Panc1 (cell line): ENCODE measurements at regions not wholly inside any gene's neighbourhood (a gene's known extent, or its start where the extent isn't known, plus 50 kb on each side); places are given as distances from the start of the nearest gene placed in this dataset.

ENCODE experiments used
- ATAC-seq: fragments of 200-7000 bp; cut with Tn5 transposase; 2 replicates; pipeline ENCODE4 v1.9.1; 2020; ENCODE audit warnings: mild to moderate bottlenecking, moderate library complexity
- BruUV-seq: library from RNA; stranded (reverse); fragments of 400-500 nt; replicated peaks from 2 replicates; lab custom pipeline; 2021; lab: Mats Ljungman, UMichigan
- CTCF ChIA-PET: fragments of 300-600 bp; sonication (Branson Sonifier 250); formaldehyde crosslinking; loops from one replicate; lab custom pipeline; 2022; ENCODE audit warnings: antibody characterized with exemption; lab: Charles Lee
- POLR2A ChIA-PET: fragments of 300-600 bp; sonication (Branson Sonifier 250); formaldehyde crosslinking; loops from one replicate; lab custom pipeline; 2022; ENCODE audit warnings: antibody characterized with exemption; lab: Charles Lee
- DNase-seq: peaks from one replicate; pipeline ENCODE4 v3.0.0-alpha.2; 2010; ENCODE audit warnings: low read depth, low spot score
- H3K27ac ChIP-seq: 2 replicates; pipeline ENCODE4 v1.5.1; 2011; ENCODE audit warnings: mild to moderate bottlenecking, low read length, inconsistent platforms
- H3K27me3 ChIP-seq: fragments of 200-500 bp; sonication (Bioruptor generic); 2 replicates; pipeline ENCODE4 v1.6.0; 2014; ENCODE audit warnings: low read length, inconsistent platforms; ENCODE audit not compliant: control insufficient read depth, insufficient read depth
- H3K36me3 ChIP-seq: fragments of 200-500 bp; sonication (Bioruptor generic); 2 replicates; pipeline ENCODE4 v1.5.1; 2014; ENCODE audit warnings: inconsistent platforms, mild to moderate bottlenecking, low read length, moderate library complexity; ENCODE audit not compliant: control insufficient read depth, insufficient read depth
- H3K4me1 ChIP-seq: 2 replicates; pipeline ENCODE4 v1.5.1; 2011; ENCODE audit warnings: inconsistent platforms, mild to moderate bottlenecking, low read length, moderate library complexity; ENCODE audit not compliant: control insufficient read depth, insufficient read depth
- H3K4me3 ChIP-seq, 2 experiments: 2 replicates each; pipeline ENCODE4 v1.5.1; 2011 to 2012; ENCODE audit warnings: low read depth in 2 of 2, low read length in 2 of 2, mild to moderate bottlenecking in 2 of 2, inconsistent platforms in 1 of 2, moderate library complexity in 1 of 2
- H3K9me3 ChIP-seq: fragments of 200-500 bp; sonication (Bioruptor generic); 2 replicates; pipeline ENCODE4 v1.5.1; 2014; ENCODE audit warnings: low read depth, mild to moderate bottlenecking, inconsistent platforms, low read length, moderate library complexity; ENCODE audit not compliant: control insufficient read depth, insufficient read depth
- POLR2AphosphoS5 ChIP-seq: IDR thresholded peaks from 2 replicates; pipeline ENCODE4 v1.6.1; 2012; ENCODE audit warnings: mild to moderate bottlenecking, low read depth, low read length, moderate library complexity
- REST ChIP-seq, 2 experiments: IDR thresholded peaks; 2 replicates each; pipeline ENCODE4 v1.6.1; 2011 to 2012; ENCODE audit warnings: low read depth in 2 of 2, control low read depth in 1 of 2, low read length in 1 of 2, mild to moderate bottlenecking in 1 of 2, moderate library complexity in 1 of 2; ENCODE audit not compliant: insufficient read depth in 1 of 2
- SIN3A ChIP-seq: IDR thresholded peaks from 2 replicates; pipeline ENCODE4 v1.6.1; 2012; ENCODE audit warnings: low read depth, mild to moderate bottlenecking, low read length, moderate library complexity, borderline replicate concordance; ENCODE audit not compliant: insufficient read depth
- TCF7L2 ChIP-seq: IDR thresholded peaks from 2 replicates; pipeline ENCODE4 v1.6.1; 2011; ENCODE audit warnings: mild to moderate bottlenecking, low read depth, low read length, inconsistent platforms
- in situ Hi-C: cut with HindIII; loops from 2 replicates; pipeline ENCODE4 v1.10.0; 2016; ENCODE audit warnings: low sequenced_read_pairs, low pct_unique_long_range_greater_than_20kb
- intact Hi-C: fragments of 100-400 bp; cut with micrococcal nuclease; formaldehyde crosslinking; loops from one replicate; pipeline ENCODE4 v1.10.0; 2022; ENCODE audit not compliant: unreplicated experiment
- TF ChIP-seq, protein P1 (sequence below): fragments of 450-650 bp; IDR thresholded peaks from 2 replicates; pipeline ENCODE4 v1.5.1; 2017; ENCODE audit warnings: mild to moderate bottlenecking

DNA sequence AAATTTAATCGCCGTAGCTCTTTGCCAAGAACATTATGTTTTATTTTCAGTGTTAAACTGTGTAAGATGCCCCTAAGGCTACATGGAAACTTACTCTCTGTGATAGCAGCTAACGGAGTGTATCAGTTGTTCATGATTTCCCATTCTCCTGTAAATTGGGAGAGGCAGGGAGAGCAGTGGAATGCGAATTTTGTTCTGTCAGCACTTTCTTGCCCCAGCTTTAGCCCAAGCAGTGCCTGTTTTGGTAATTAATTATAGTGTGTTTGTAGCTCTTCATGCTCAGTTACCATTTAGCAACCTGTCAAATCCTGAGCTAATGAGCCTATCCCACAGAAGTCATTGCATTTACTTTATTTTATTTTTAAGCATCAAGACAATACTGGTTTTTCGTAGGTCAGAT, 475.1 kb upstream of the RBFOX1 start:
- ATAC-seq (no peak), DNase-seq (no peak)
- intact Hi-C loops: no loop called here
- CTCF ChIA-PET: no interaction called here
- H3K4me1 ChIP-seq: no peaks in the 10 kb centered on the region
- POLR2A ChIA-PET: no interaction called here
- no TSS peak for BruUV-seq
- H3K27me3 ChIP-seq: no peaks in the 10 kb centered on the region
- H3K27ac ChIP-seq: no peak overlapping the region
- H3K36me3 ChIP-seq: no peaks in the 10 kb centered on the region
- no peaks in the 10 kb centered on the region for H3K9me3 ChIP-seq
- H3K4me3 ChIP-seq: no peak overlapping the region
- in situ Hi-C loops: no loop called here
- TF ChIP-seq POLR2AphosphoS5 (no peak), TCF7L2 (no peak), SIN3A (no peak), REST (IDR thresholded peaks at IDR 0.05; ENCODE audit: insufficient read depth in 1 of 2, low read depth in 2 of 2, low read length in 1 of 2) (no peak)
- TF ChIP-seq, protein P1, sequence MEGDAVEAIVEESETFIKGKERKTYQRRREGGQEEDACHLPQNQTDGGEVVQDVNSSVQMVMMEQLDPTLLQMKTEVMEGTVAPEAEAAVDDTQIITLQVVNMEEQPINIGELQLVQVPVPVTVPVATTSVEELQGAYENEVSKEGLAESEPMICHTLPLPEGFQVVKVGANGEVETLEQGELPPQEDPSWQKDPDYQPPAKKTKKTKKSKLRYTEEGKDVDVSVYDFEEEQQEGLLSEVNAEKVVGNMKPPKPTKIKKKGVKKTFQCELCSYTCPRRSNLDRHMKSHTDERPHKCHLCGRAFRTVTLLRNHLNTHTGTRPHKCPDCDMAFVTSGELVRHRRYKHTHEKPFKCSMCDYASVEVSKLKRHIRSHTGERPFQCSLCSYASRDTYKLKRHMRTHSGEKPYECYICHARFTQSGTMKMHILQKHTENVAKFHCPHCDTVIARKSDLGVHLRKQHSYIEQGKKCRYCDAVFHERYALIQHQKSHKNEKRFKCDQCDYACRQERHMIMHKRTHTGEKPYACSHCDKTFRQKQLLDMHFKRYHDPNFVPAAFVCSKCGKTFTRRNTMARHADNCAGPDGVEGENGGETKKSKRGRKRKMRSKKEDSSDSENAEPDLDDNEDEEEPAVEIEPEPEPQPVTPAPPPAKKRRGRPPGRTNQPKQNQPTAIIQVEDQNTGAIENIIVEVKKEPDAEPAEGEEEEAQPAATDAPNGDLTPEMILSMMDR: no peak

GRCh38 chr16:6856578-6856977, 476.1 kb upstream of the RBFOX1 start:
- no peak overlapping the region for H3K27ac ChIP-seq
- ATAC-seq (no peak), DNase-seq (no peak)
- POLR2A ChIA-PET: no interaction called here
- intact Hi-C loops: no loop called here
- no peaks in the 10 kb centered on the region for H3K4me1 ChIP-seq
- H3K36me3 ChIP-seq: no peaks in the 10 kb centered on the region
- CTCF ChIA-PET: no interaction called here
- no peaks in the 10 kb centered on the region for H3K9me3 ChIP-seq
- in situ Hi-C loops: no loop called here
- TF ChIP-seq, protein P1: no peak
- no peak for TF ChIP-seq TCF7L2
- no peak for TF ChIP-seq SIN3A
- TF ChIP-seq POLR2AphosphoS5: no peak
- TF ChIP-seq REST (IDR thresholded peaks at IDR 0.05; ENCODE audit: insufficient read depth in 1 of 2, low read depth in 2 of 2, low read length in 1 of 2): no peak
- no peak overlapping the region for H3K4me3 ChIP-seq
- BruUV-seq: no TSS peak
- no peaks in the 10 kb centered on the region for H3K27me3 ChIP-seq
